HG03025 (cell line): ENCODE measurements at regions not wholly inside any gene's neighbourhood (a gene's known extent, or its start where the extent isn't known, plus 50 kb on each side); places are given as distances from the start of the nearest gene placed in this dataset.

ENCODE experiments used
- ATAC-seq: cut with Tn5 transposase; IDR thresholded peaks from one replicate; pipeline ENCODE4 v1.9.1; 2021; ENCODE audit warnings: mild to moderate bottlenecking, moderate library complexity; ENCODE audit not compliant: unreplicated experiment, low FRiP score

GRCh38 chr14:98888281-98888680, 383.7 kb downstream of the BCL11B start:
- no peak for ATAC-seq

GRCh38 chr14:98888927-98889835, 382.8 kb downstream of the BCL11B start:
- ATAC-seq = no peak

GRCh38 chr14:98889836-98890185, 382.2 kb downstream of the BCL11B start:
- ATAC-seq = no peak

GRCh38 chr14:98890556-98891340, 381.2 kb downstream of the BCL11B start:
- ATAC-seq = no peak

GRCh38 chr14:98893675-98894074, 378.3 kb downstream of the BCL11B start:
- no peak for ATAC-seq

GRCh38 chr14:98894600-98894999, 377.4 kb downstream of the BCL11B start:
- no peak for ATAC-seq

- ATAC-seq = no peak
These were observed 375.5 kb downstream of the BCL11B start for GRCh38 chr14:98896449-98896848.

GRCh38 chr14:98897605-98898309, 374.2 kb downstream of the BCL11B start:
- ATAC-seq = no peak

GRCh38 chr14:98899441-98899840, 372.6 kb downstream of the BCL11B start:
- ATAC-seq = no peak

- ATAC-seq = no peak
These were observed 371.8 kb downstream of the BCL11B start for GRCh38 chr14:98900236-98900635.

GRCh38 chr14:98900798-98901197, 371.2 kb downstream of the BCL11B start:
- no peak for ATAC-seq

GRCh38 chr14:98901511-98902205, 370.3 kb downstream of the BCL11B start:
- no peak for ATAC-seq

- ATAC-seq = no peak
These were observed 368.6 kb downstream of the BCL11B start for GRCh38 chr14:98903371-98903770.

GRCh38 chr14:98904677-98905076, 367.3 kb downstream of the BCL11B start:
- no peak for ATAC-seq

GRCh38 chr14:98906123-98906995, 365.6 kb downstream of the BCL11B start:
- ATAC-seq = no peak

- ATAC-seq = no peak
These were observed 364.7 kb downstream of the BCL11B start for GRCh38 chr14:98907271-98907670.

- ATAC-seq = no peak
These were observed 363.9 kb downstream of the BCL11B start for GRCh38 chr14:98908050-98908449.

- no peak for ATAC-seq
These were observed 362.6 kb downstream of the BCL11B start for GRCh38 chr14:98909251-98909944.

- ATAC-seq = no peak
These were observed 361.9 kb downstream of the BCL11B start for GRCh38 chr14:98910061-98910460.
